K562 (cell line): ENCODE measurements at regions not wholly inside any gene's neighbourhood (a gene's known extent, or its start where the extent isn't known, plus 50 kb on each side); places are given as distances from the start of the nearest gene placed in this dataset.

Experiments
- ATAC-seq: fragments of 200-7000 bp; cut with Tn5 transposase; 3 replicates; pipeline ENCODE4 v1.9.1; 2020; ENCODE audit warnings: moderate library complexity
- BruUV-seq: library from RNA; stranded (reverse); fragments of 400-500 nt; replicated peaks from 2 replicates; lab custom pipeline; 2021; lab: Mats Ljungman, UMichigan
- CTCF ChIA-PET: fragments of 300-600 bp; formaldehyde crosslinking; extraction: SDS; loops from one replicate; lab custom pipeline; 2021; ENCODE audit warnings: low intra/inter-chr PET ratio; lab: Yijun Ruan, JAX
- POLR2A ChIA-PET: fragments of 300-600, 350-650 bp; sonication (Branson Sonifier 250); formaldehyde crosslinking; extraction: SDS; loops from one replicate; lab custom pipeline; 2021; ENCODE audit warnings: antibody characterized with exemption, inconsistent platforms; lab: Yijun Ruan, JAX
- DNase-seq, 4 experiments: peaks; one replicate each; pipeline versions ENCODE4 v3.0.0 to v3.0.0-alpha.2; 2011 to 2018; ENCODE audit warnings: low spot score in 3 of 4, mixed read lengths in 3 of 4; ENCODE audit errors: extremely low read depth in 1 of 4
- FAIRE-seq: peaks from 2 replicates; lab custom pipeline; 2011; peaks lifted over from hg19 to GRCh38; lab: Jason Lieb, UNC
- H2AFZ ChIP-seq: 2 replicates; pipeline ENCODE4 v1.6.0; 2011; ENCODE audit warnings: low read depth, low read length, control low read depth, inconsistent platforms
- H3K27ac ChIP-seq: fragments of 200-600 bp; 3 replicates; pipeline ENCODE4 v1.8.0; 2011; ENCODE audit warnings: low read depth, mild to moderate bottlenecking, control low read depth, inconsistent platforms, low read length, moderate library complexity, mixed read lengths; ENCODE audit errors: extremely low read depth
- H3K27me3 ChIP-seq, 2 experiments: fragments of 300-600 bp in 1 of 2; 2 replicates in 1 of 2; 3 replicates in 1 of 2; pipeline versions ENCODE4 v1.6.0 to v1.8.0; 2011; ENCODE audit warnings: inconsistent platforms in 2 of 2, low read length in 2 of 2, mild to moderate bottlenecking in 1 of 2, mixed read lengths in 1 of 2, moderate library complexity in 1 of 2; ENCODE audit not compliant: control insufficient read depth in 2 of 2, insufficient read depth in 2 of 2
- H3K36me3 ChIP-seq: fragments of 300-600 bp; 3 replicates; pipeline ENCODE4 v1.8.0; 2011; ENCODE audit warnings: mild to moderate bottlenecking, low read length, inconsistent platforms; ENCODE audit not compliant: control insufficient read depth, insufficient read depth
- H3K4me1 ChIP-seq, 2 experiments: fragments of 200-600 bp in 1 of 2; replicated peaks in 1 of 2; 2 replicates in 1 of 2; 3 replicates in 1 of 2; pipeline versions ENCODE4 v1.5.1 to v1.8.0; 2011; ENCODE audit warnings: inconsistent platforms in 2 of 2, low read length in 2 of 2, mild to moderate bottlenecking in 1 of 2, mixed read lengths in 1 of 2, moderate library complexity in 1 of 2; ENCODE audit not compliant: control insufficient read depth in 2 of 2, insufficient read depth in 2 of 2
- H3K4me2 ChIP-seq: 2 replicates; pipeline ENCODE4 v1.6.1; 2011; ENCODE audit warnings: low read length, control low read depth, inconsistent platforms, mixed read lengths; ENCODE audit not compliant: insufficient read depth
- H3K4me3 ChIP-seq: fragments of 200-600 bp; sonication (generic), shearing (Covaris generic); 2 replicates; pipeline ENCODE4 v1.5.1; 2016; ENCODE audit warnings: control low read depth, inconsistent platforms
- H3K79me2 ChIP-seq: fragments of 200-600 bp; 3 replicates; pipeline ENCODE4 v1.8.0; 2011; ENCODE audit warnings: low read length, inconsistent platforms; ENCODE audit not compliant: control insufficient read depth, insufficient read depth
- H3K9ac ChIP-seq, 2 experiments: 2 replicates each; pipeline versions ENCODE4 v1.6.0 to v1.6.1; 2011; ENCODE audit warnings: low read depth in 2 of 2, low read length in 2 of 2, control low read depth in 1 of 2, inconsistent platforms in 1 of 2, mild to moderate bottlenecking in 1 of 2, mixed read lengths in 1 of 2; ENCODE audit not compliant: insufficient read depth in 1 of 2
- H3K9me1 ChIP-seq: one replicate; pipeline ENCODE4 v1.6.0; 2011; ENCODE audit warnings: inconsistent platforms, mild to moderate bottlenecking, low read length, moderate library complexity; ENCODE audit not compliant: control insufficient read depth, insufficient read depth
- H3K9me3 ChIP-seq: replicated peaks from 2 replicates; pipeline ENCODE4 v1.5.1; 2011; ENCODE audit warnings: low read depth, low read length, inconsistent platforms; ENCODE audit not compliant: control insufficient read depth, insufficient read depth
- H4K20me1 ChIP-seq: replicated peaks from 2 replicates; pipeline ENCODE4 v1.6.1; 2011; ENCODE audit warnings: low read length, inconsistent platforms, mixed read lengths; ENCODE audit not compliant: control insufficient read depth, insufficient read depth
- CHD4 ChIP-seq: fragments of 200-600 bp; sonication (generic); IDR thresholded peaks from 3 replicates; pipeline ENCODE4 v1.6.1; 2012; ENCODE audit warnings: low read depth, mild to moderate bottlenecking, mixed read lengths, low read length, inconsistent platforms; ENCODE audit not compliant: insufficient read depth, insufficient replicate concordance, poor library complexity, severe bottlenecking
- COPS2 ChIP-seq: fragments of 450-650 bp; conservative IDR thresholded peaks from 2 replicates; pipeline ENCODE4 v1.6.1; 2016; ENCODE audit warnings: mild to moderate bottlenecking, moderate library complexity
- FOXA3 ChIP-seq, 2 experiments: fragments of 450-650 bp in 1 of 2; sonication (generic) in 1 of 2; formaldehyde crosslinking; IDR thresholded peaks in 1 of 2; conservative IDR thresholded peaks in 1 of 2; 2 replicates each; pipeline versions ENCODE4 v1.4.0 to v1.8.0; 2020 to 2022; ENCODE audit warnings: mild to moderate bottlenecking in 2 of 2, missing genetic modification reagents in 1 of 2
- HNRNPH1 ChIP-seq: fragments of 200-400 bp; formaldehyde crosslinking; optimal IDR thresholded peaks from 2 replicates; pipeline ENCODE3; 2017; ENCODE audit warnings: low read depth, mild to moderate bottlenecking, low read length, moderate library complexity
- OTX1 ChIP-seq: fragments of 450-650 bp; formaldehyde crosslinking; IDR thresholded peaks from 2 replicates; pipeline ENCODE4 v1.4.0; 2022; ENCODE audit warnings: mild to moderate bottlenecking
- RB1 ChIP-seq: fragments of 450-650 bp; IDR thresholded peaks from 2 replicates; pipeline ENCODE4 v1.6.1; 2017; ENCODE audit warnings: low read depth, mild to moderate bottlenecking
- SIRT6 ChIP-seq: IDR thresholded peaks from one replicate; pipeline ENCODE4 v1.6.1; 2012; ENCODE audit warnings: low read depth, mild to moderate bottlenecking, control low read depth, inconsistent platforms, low read length, moderate library complexity
- WGBS: fragments of 100-300 bp; shearing (Covaris generic); methylation state at CpG from one replicate; pipeline ENCODE4 v1.1.6; 2016; ENCODE audit warnings: low coverage, mixed read lengths; ENCODE audit not compliant: insufficient coverage; ENCODE audit errors: missing lambda C conversion rate; 5-methylcytosine and 5-hydroxymethylcytosine counted together
- in situ Hi-C: fragments of 300-500 bp; cut with MboI; formaldehyde crosslinking; loops from 4 replicates; pipeline ENCODE4 v1.15.0; 2018; ENCODE audit warnings: inconsistent platforms, mixed read lengths
- intact Hi-C: fragments of 100-400 bp; cut with micrococcal nuclease; formaldehyde crosslinking; loops from 2 replicates; pipeline ENCODE4 v1.14.2; 2022
- TF ChIP-seq, protein P1 (sequence below): sonication (generic); formaldehyde crosslinking; IDR thresholded peaks from 2 replicates; pipeline ENCODE4 v1.8.0; 2022; ENCODE audit warnings: mild to moderate bottlenecking, low read depth, missing genetic modification reagents
- TF ChIP-seq, protein P2 (sequence below): fragments of 250-450 bp; sonication (Bioruptor Pico); IDR thresholded peaks from 2 replicates; pipeline ENCODE4 v1.5.1; 2021; ENCODE audit warnings: mild to moderate bottlenecking
- TF ChIP-seq, protein P3 (sequence below): fragments of 250-450 bp; sonication (Bioruptor Pico); IDR thresholded peaks from 2 replicates; pipeline ENCODE4 v1.5.0; 2021; ENCODE audit warnings: mild to moderate bottlenecking, borderline replicate concordance
- TF ChIP-seq, protein P4 (sequence below), 3 experiments: IDR thresholded peaks in 2 of 3; conservative IDR thresholded peaks in 1 of 3; 2 replicates each; pipeline ENCODE4 v1.5.1; 2011 to 2012; ENCODE audit warnings: low read length in 3 of 3, mild to moderate bottlenecking in 3 of 3, control low read depth in 2 of 3, improper control_type of control experiment in 1 of 3, inconsistent platforms in 1 of 3, low read depth in 1 of 3, mixed read lengths in 1 of 3, moderate library complexity in 1 of 3; ENCODE audit not compliant: insufficient read depth in 2 of 3

DNA sequence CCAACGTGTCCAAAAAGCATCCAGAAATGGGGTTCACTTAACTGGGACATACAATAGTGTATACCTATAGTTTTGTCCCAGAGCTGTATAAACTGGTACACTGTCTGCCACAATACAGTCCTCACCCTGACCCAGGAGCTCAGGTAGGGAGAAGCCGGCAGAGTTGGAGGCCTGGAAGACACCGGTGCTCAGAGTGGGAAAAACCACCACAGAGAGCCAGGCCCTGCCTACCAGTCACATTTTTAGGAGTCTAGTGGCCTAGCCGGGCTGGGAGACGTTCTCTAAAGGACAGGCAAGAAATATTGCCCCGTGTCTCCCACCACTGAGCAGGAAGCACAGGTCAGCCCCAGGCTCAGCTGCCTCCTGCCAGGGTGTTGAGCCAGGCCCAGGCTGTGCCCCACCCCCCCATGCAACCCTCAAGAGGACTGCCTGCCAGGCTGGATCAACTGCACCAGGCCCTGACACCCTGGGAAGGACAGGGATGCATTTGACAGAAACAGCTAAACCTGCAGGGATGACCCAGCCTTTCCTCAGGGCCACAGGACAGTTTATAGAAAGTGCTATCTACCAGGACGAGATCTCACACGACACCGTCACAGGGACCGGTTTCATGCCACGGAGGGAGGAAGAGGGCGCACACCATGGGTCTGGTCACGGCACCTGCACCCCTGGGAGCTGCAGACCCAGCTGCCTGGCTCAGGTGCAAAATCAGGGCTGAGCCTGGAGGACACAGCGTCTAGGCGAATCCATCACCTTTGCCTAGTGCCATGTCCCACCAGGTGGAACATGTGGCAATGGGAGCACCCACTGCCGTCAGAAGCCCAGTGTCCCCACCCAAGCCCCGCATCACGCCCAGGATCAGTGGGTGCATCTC is 89.9 kb downstream of the TMEM18 start (continued):
- TF ChIP-seq, protein P1, sequence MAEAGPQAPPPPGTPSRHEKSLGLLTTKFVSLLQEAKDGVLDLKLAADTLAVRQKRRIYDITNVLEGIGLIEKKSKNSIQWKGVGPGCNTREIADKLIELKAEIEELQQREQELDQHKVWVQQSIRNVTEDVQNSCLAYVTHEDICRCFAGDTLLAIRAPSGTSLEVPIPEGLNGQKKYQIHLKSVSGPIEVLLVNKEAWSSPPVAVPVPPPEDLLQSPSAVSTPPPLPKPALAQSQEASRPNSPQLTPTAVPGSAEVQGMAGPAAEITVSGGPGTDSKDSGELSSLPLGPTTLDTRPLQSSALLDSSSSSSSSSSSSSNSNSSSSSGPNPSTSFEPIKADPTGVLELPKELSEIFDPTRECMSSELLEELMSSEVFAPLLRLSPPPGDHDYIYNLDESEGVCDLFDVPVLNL (CRISPR knock-in tag): no peak
- no peak for TF ChIP-seq SIRT6
- TF ChIP-seq, all 486 proteins: peak for 0

DNA sequence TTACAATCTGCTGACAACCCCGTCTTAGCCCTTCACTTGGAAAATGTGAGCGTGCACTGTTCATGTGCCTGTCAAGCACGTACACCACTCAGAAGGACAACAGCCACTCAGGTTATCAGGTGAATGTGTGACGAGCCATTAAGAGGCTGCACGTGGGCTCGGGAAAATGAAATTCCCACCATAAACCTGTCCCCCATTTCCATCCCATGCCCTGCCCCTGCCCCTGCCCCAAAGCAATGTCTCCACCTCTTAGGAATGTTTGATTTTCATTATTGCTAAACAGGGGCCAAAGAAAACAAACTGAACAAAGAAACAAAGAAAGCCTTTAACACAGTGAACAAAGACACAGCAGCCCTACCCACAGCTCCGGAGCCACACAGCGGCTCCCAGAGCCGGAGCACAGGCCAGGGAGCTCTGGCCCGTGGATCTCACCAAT is 90.5 kb downstream of the TMEM18 start:
- 5% methylated on average over 10 of the region's 10 CpGs for WGBS
- H3K9me1 ChIP-seq: no peaks in the 10 kb centered on the region
- intact Hi-C loops (no loop called here), in situ Hi-C loops (no loop called here)
- peaks cover 0 to 12% of the 10 kb centered on the region in 2 experiments; a peak in 2 of 5 replicates for H3K4me1 ChIP-seq
- DNase-seq: no peak
- H2AFZ ChIP-seq: no peak overlapping the region
- ChIA-PET CTCF (no interaction called here), POLR2A (interaction anchor here (0.5 kb wide), 1 partner anchor 1112 kb away, joined by 3 read pairs; no protein-coding TSS in a partner anchor)
- H3K36me3 ChIP-seq: no peaks in the 10 kb centered on the region
- no peak overlapping the region for H3K4me2 ChIP-seq
- no peak overlapping the region for H3K4me3 ChIP-seq
- H3K27ac ChIP-seq: no peak overlapping the region
- H3K9ac ChIP-seq: no peak overlapping the region
- no peaks in the 10 kb centered on the region for H3K9me3 ChIP-seq
- FAIRE-seq: no peak
- no peaks in the 10 kb centered on the region for H3K79me2 ChIP-seq
- peaks cover 30 to 71% of the 10 kb centered on the region in 2 experiments for H3K27me3 ChIP-seq
- H4K20me1 ChIP-seq: no peaks in the 10 kb centered on the region; the same call in 1 of the 2 replicates
- ATAC-seq: no peak
- no TSS peak for BruUV-seq
- TF ChIP-seq, protein P2, sequence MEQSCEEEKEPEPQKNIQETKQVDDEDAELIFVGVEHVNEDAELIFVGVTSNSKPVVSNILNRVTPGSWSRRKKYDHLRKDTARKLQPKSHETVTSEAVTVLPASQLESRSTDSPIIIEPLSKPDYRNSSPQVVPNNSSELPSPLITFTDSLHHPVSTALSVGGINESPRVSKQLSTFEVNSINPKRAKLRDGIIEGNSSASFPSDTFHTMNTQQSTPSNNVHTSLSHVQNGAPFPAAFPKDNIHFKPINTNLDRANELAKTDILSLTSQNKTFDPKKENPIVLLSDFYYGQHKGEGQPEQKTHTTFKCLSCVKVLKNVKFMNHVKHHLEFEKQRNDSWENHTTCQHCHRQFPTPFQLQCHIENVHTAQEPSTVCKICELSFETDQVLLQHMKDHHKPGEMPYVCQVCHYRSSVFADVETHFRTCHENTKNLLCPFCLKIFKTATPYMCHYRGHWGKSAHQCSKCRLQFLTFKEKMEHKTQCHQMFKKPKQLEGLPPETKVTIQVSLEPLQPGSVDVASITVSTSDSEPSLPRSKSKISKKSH: no peak
- TF ChIP-seq RB1 (no peak), CHD4 (no peak), COPS2 (no peak), HNRNPH1 (no peak), FOXA3 (CRISPR knock-in tag; conservative IDR thresholded peaks at IDR 0.05 in 1 of 2, IDR thresholded peaks at IDR 0.05 in 1 of 2) (no peak), OTX1 (no peak)
- TF ChIP-seq, protein P3, sequence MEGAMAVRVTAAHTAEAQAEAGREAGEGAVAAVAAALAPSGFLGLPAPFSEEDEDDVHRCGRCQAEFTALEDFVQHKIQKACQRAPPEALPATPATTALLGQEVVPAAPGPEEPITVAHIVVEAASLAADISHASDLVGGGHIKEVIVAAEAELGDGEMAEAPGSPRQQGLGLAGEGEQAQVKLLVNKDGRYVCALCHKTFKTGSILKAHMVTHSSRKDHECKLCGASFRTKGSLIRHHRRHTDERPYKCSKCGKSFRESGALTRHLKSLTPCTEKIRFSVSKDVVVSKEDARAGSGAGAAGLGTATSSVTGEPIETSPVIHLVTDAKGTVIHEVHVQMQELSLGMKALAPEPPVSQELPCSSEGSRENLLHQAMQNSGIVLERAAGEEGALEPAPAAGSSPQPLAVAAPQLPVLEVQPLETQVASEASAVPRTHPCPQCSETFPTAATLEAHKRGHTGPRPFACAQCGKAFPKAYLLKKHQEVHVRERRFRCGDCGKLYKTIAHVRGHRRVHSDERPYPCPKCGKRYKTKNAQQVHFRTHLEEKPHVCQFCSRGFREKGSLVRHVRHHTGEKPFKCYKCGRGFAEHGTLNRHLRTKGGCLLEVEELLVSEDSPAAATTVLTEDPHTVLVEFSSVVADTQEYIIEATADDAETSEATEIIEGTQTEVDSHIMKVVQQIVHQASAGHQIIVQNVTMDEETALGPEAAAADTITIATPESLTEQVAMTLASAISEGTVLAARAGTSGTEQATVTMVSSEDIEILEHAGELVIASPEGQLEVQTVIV (CRISPR knock-in tag): no peak
- TF ChIP-seq, protein P4, sequence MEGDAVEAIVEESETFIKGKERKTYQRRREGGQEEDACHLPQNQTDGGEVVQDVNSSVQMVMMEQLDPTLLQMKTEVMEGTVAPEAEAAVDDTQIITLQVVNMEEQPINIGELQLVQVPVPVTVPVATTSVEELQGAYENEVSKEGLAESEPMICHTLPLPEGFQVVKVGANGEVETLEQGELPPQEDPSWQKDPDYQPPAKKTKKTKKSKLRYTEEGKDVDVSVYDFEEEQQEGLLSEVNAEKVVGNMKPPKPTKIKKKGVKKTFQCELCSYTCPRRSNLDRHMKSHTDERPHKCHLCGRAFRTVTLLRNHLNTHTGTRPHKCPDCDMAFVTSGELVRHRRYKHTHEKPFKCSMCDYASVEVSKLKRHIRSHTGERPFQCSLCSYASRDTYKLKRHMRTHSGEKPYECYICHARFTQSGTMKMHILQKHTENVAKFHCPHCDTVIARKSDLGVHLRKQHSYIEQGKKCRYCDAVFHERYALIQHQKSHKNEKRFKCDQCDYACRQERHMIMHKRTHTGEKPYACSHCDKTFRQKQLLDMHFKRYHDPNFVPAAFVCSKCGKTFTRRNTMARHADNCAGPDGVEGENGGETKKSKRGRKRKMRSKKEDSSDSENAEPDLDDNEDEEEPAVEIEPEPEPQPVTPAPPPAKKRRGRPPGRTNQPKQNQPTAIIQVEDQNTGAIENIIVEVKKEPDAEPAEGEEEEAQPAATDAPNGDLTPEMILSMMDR (IDR thresholded peaks at IDR 0.05 in 2 of 3, conservative IDR thresholded peaks at IDR 0.05 in 1 of 3; ENCODE audit: insufficient read depth in 2 of 3, low read depth in 1 of 3, low read length in 3 of 3): no peak
